Bronchial epithelial cell (primary cell): ENCODE measurements at regions not wholly inside any gene's neighbourhood (a gene's known extent, or its start where the extent isn't known, plus 50 kb on each side); places are given as distances from the start of the nearest gene placed in this dataset.
A peak's percentile ranks its signal among the peaks of the same experiment; 100 is the strongest.
"Not testable (repeated sequence)": the region's sequence is repeated elsewhere in the genome, so short reads cannot be mapped to it uniquely, and the experiment has no call there.

Source experiments
- DNase-seq: peaks from one replicate; pipeline ENCODE4 v3.0.0-alpha.2; 2010; ENCODE audit warnings: low read depth
- FAIRE-seq: peaks from 2 replicates; lab custom pipeline; 2011; peaks lifted over from hg19 to GRCh38; lab: Jason Lieb, UNC
- H3K27me3 ChIP-seq: 2 replicates; pipeline ENCODE4 v1.5.1; 2011; ENCODE audit warnings: low read length; ENCODE audit not compliant: control insufficient read depth, insufficient read depth
- H3K36me3 ChIP-seq: 2 replicates; pipeline ENCODE4 v1.5.1; 2011; ENCODE audit warnings: low read length; ENCODE audit not compliant: control insufficient read depth, insufficient read depth
- H3K4me3 ChIP-seq: 2 replicates; pipeline ENCODE4 v1.5.1; 2011; ENCODE audit warnings: mild to moderate bottlenecking, low read depth, low read length, control low read depth
- CTCF ChIP-seq: IDR thresholded peaks from 2 replicates; pipeline ENCODE4 v1.5.1; 2011; ENCODE audit warnings: mild to moderate bottlenecking, moderate library complexity, low read length, control low read depth, inconsistent platforms; ENCODE audit not compliant: insufficient read depth, severe bottlenecking

- no peaks in the 10 kb centered on the region for H3K36me3 ChIP-seq
- H3K27me3 ChIP-seq = no peaks in the 10 kb centered on the region
- no peak for TF ChIP-seq CTCF
- FAIRE-seq = no peak
- H3K4me3 ChIP-seq = no peak overlapping the region
- no peak for DNase-seq
These were observed 101.7 kb upstream of the SPATA31D4 start for GRCh38 chr9:81826517-81826906.

GRCh38 chr9:81827616-81828296 lies 100.5 kb upstream of the SPATA31D4 start:
- no peak for TF ChIP-seq CTCF
- no peaks in the 10 kb centered on the region for H3K27me3 ChIP-seq
- FAIRE-seq (peak; percentile 50), DNase-seq (no peak)
- H3K36me3 ChIP-seq = no peaks in the 10 kb centered on the region
- H3K4me3 ChIP-seq = no peak overlapping the region

- FAIRE-seq = no peak
- no peaks in the 10 kb centered on the region for H3K36me3 ChIP-seq
- TF ChIP-seq CTCF = no peak
- no peak for DNase-seq
- H3K27me3 ChIP-seq = no peaks in the 10 kb centered on the region
- H3K4me3 ChIP-seq = no peak overlapping the region
These were observed 98.9 kb upstream of the SPATA31D4 start for GRCh38 chr9:81829195-81829882.

GRCh38 chr9:81830431-81830830 lies 97.8 kb upstream of the SPATA31D4 start:
- not testable (repeated sequence) for H3K4me3 ChIP-seq, DNase-seq, H3K27me3 ChIP-seq, FAIRE-seq, H3K36me3 ChIP-seq

- Histone ChIP-seq H3K4me3 (no peak overlapping the region), H3K36me3 (no peaks in the 10 kb centered on the region), H3K27me3 (no peaks in the 10 kb centered on the region)
- FAIRE-seq (no peak), DNase-seq (no peak)
- no peak for TF ChIP-seq CTCF
These were observed 95.5 kb upstream of the SPATA31D4 start for GRCh38 chr9:81832571-81833285.
